Motor neuron (in vitro differentiated cells): ENCODE measurements at regions not wholly inside any gene's neighbourhood (a gene's known extent, or its start where the extent isn't known, plus 50 kb on each side); places are given as distances from the start of the nearest gene placed in this dataset.

Experiments used
- ATAC-seq, 8 experiments: fragments of 200-7000 bp; cut with Tn5 transposase; replicated peaks in 6 of 8; 2 replicates each; pipeline ENCODE4 v1.8.0; 2021; ENCODE audit warnings: mild to moderate bottlenecking in 8 of 8, moderate library complexity in 8 of 8
- H3K27ac ChIP-seq, 2 donors: fragments of 250-450 bp; sonication (Bioruptor Pico); 2 replicates each; pipeline ENCODE4 v1.9.0; 2021; ENCODE audit warnings: antibody characterized with exemption in 2 of 2, mild to moderate bottlenecking in 2 of 2, moderate library complexity in 1 of 2
- H3K4me1 ChIP-seq, 2 donors: fragments of 250-450 bp; sonication (Bioruptor Pico); replicated peaks in 1 of 2; 2 replicates each; pipeline ENCODE4 v1.6.1; 2021; ENCODE audit warnings: antibody characterized with exemption in 2 of 2, mild to moderate bottlenecking in 2 of 2, moderate library complexity in 1 of 2
- H3K4me3 ChIP-seq, 5 donors: fragments of 250-450 bp; sonication (Bioruptor Pico); 2 replicates each; pipeline ENCODE4 v1.9.0; 2021; ENCODE audit warnings: antibody characterized with exemption in 5 of 5, mild to moderate bottlenecking in 5 of 5, moderate library complexity in 4 of 5
- WGBS, 10 experiments: fragments of 450-650 bp; shearing (Covaris generic); methylation state at CpG; one replicate each; pipeline ENCODE4 v1.0.0; 2022; 5-methylcytosine and 5-hydroxymethylcytosine counted together
- in situ Hi-C, 9 experiments: fragments of 400-800 bp; cut with MboI; loops; one replicate each; pipeline ENCODE4 v1.15.0; 2021; ENCODE audit warnings: low sequenced_read_pairs in 9 of 9, low pct_unique_long_range_greater_than_20kb in 2 of 9; ENCODE audit not compliant: unreplicated experiment in 9 of 9

- Histone ChIP-seq H3K4me3 (no peak overlapping the region), H3K4me1 (no peaks in the 10 kb centered on the region), H3K27ac (no peak overlapping the region)
- WGBS, 10 experiments = 17 to 83% (median 76%) methylated on average over 1 to 2 of the region's 2 CpGs; no CpG with 5 or more reads in 1 of the 10 experiments
- no peak for ATAC-seq
- in situ Hi-C loops = no loop called here
Measured at GRCh38 chr14:54052696-54053385, 96.2 kb upstream of the BMP4 start.

GRCh38 chr14:54053386-54053745, 96.7 kb upstream of the BMP4 start:
- H3K27ac ChIP-seq = no peak overlapping the region
- no peak overlapping the region for H3K4me3 ChIP-seq
- WGBS, 10 experiments = 39 to 100% (median 68%) methylated on average over 1 to 2 of the region's 2 CpGs; no CpG with 5 or more reads in 5 of the 10 experiments
- in situ Hi-C loops = no loop called here
- H3K4me1 ChIP-seq = no peaks in the 10 kb centered on the region
- no peak for ATAC-seq

- WGBS, 10 experiments = 95 to 100% (median 100%) methylated on average over 1 to 2 of the region's 2 CpGs; no CpG with 5 or more reads in 4 of the 10 experiments
- ATAC-seq = peak in 2 of 8 experiments; percentile 41 to 99
- no peak overlapping the region for H3K4me3 ChIP-seq
- no peaks in the 10 kb centered on the region for H3K4me1 ChIP-seq
- in situ Hi-C loops = no loop called here
- no peak overlapping the region for H3K27ac ChIP-seq
Measured at GRCh38 chr14:54058505-54058904, 101.9 kb upstream of the BMP4 start.

- WGBS, 10 experiments = 65 to 100% (median 92%) methylated on average over 1 to 3 of the region's 3 CpGs
- ATAC-seq = peak in 1 of 8 experiments; percentile 26
- no peak overlapping the region for H3K27ac ChIP-seq
- no peak overlapping the region for H3K4me3 ChIP-seq
- in situ Hi-C loops = no loop called here
- H3K4me1 ChIP-seq = no peaks in the 10 kb centered on the region
Measured at GRCh38 chr14:54083549-54084239, 127.1 kb upstream of the BMP4 start.

- Histone ChIP-seq H3K27ac (no peak overlapping the region), H3K4me1 (no peaks in the 10 kb centered on the region), H3K4me3 (no peak overlapping the region)
- no peak for ATAC-seq
- in situ Hi-C loops = no loop called here
Measured at GRCh38 chr14:54085232-54085761, 128.7 kb upstream of the BMP4 start.

GRCh38 chr14:54085841-54086240, 129.2 kb upstream of the BMP4 start:
- ATAC-seq = no peak
- WGBS, 10 experiments = 18 to 100% (median 54%) methylated on average over 1 to 4 of the region's 4 CpGs; no CpG with 5 or more reads in 2 of the 10 experiments
- Histone ChIP-seq H3K27ac (no peak overlapping the region), H3K4me3 (no peak overlapping the region), H3K4me1 (no peaks in the 10 kb centered on the region)
- in situ Hi-C loops = no loop called here

- ATAC-seq = no peak
- Histone ChIP-seq H3K4me3 (no peak overlapping the region), H3K27ac (no peak overlapping the region), H3K4me1 (no peaks in the 10 kb centered on the region)
- in situ Hi-C loops = no loop called here
- 75 to 96% (median 87%) methylated on average over 1 to 7 of the region's 7 CpGs; no CpG with 5 or more reads in 4 of the 10 experiments for WGBS, 10 experiments
Measured at GRCh38 chr14:54086767-54087166, 130.1 kb upstream of the BMP4 start.

- in situ Hi-C loops = no loop called here
- Histone ChIP-seq H3K27ac (no peak overlapping the region), H3K4me3 (no peak overlapping the region), H3K4me1 (no peaks in the 10 kb centered on the region)
- ATAC-seq = no peak
- WGBS, 10 experiments = 10 to 79% (median 61%) methylated on average over 1 to 4 of the region's 4 CpGs; no CpG with 5 or more reads in 2 of the 10 experiments
Measured at GRCh38 chr14:54087376-54087775, 130.8 kb upstream of the BMP4 start.

- WGBS, 10 experiments = 75 to 100% (median 92%) methylated on average over 2 to 3 of the region's 3 CpGs; no CpG with 5 or more reads in 3 of the 10 experiments
- no peak for ATAC-seq
- no peak overlapping the region for H3K27ac ChIP-seq
- H3K4me1 ChIP-seq = no peaks in the 10 kb centered on the region
- in situ Hi-C loops = no loop called here
- H3K4me3 ChIP-seq = no peak overlapping the region
Measured at GRCh38 chr14:54088271-54088670, 131.6 kb upstream of the BMP4 start.

GRCh38 chr14:54090274-54090673, 133.6 kb upstream of the BMP4 start:
- WGBS, 10 experiments = 0 to 89% (median 79%) methylated on average over 1 of the region's 1 CpG; no CpG with 5 or more reads in 2 of the 10 experiments
- no peak for ATAC-seq
- in situ Hi-C loops = no loop called here
- no peaks in the 10 kb centered on the region for H3K4me1 ChIP-seq
- no peak overlapping the region for H3K27ac ChIP-seq
- no peak overlapping the region for H3K4me3 ChIP-seq

- in situ Hi-C loops = no loop called here
- Histone ChIP-seq H3K27ac (no peak overlapping the region), H3K4me3 (no peak overlapping the region), H3K4me1 (no peaks in the 10 kb centered on the region)
- ATAC-seq = no peak
Measured at GRCh38 chr14:54094765-54095164, 138.1 kb upstream of the BMP4 start.

GRCh38 chr14:54098536-54098935, 141.9 kb upstream of the BMP4 start:
- ATAC-seq = no peak
- Histone ChIP-seq H3K27ac (no peak overlapping the region), H3K4me1 (no peaks in the 10 kb centered on the region), H3K4me3 (no peak overlapping the region)
- WGBS, 10 experiments = 21 to 100% (median 82%) methylated on average over 1 to 2 of the region's 2 CpGs
- in situ Hi-C loops = no loop called here

- 32 to 91% (median 70%) methylated on average over 2 to 4 of the region's 4 CpGs; no CpG with 5 or more reads in 1 of the 10 experiments for WGBS, 10 experiments
- no peak overlapping the region for H3K27ac ChIP-seq
- no peaks in the 10 kb centered on the region for H3K4me1 ChIP-seq
- no peak for ATAC-seq
- H3K4me3 ChIP-seq = no peak overlapping the region
- in situ Hi-C loops = no loop called here
Measured at GRCh38 chr14:54102051-54102456, 145.4 kb upstream of the BMP4 start.

- Histone ChIP-seq H3K27ac (no peak overlapping the region), H3K4me1 (no peaks in the 10 kb centered on the region), H3K4me3 (no peak overlapping the region)
- in situ Hi-C loops = no loop called here
- ATAC-seq = no peak
Measured at GRCh38 chr14:54102530-54102929, 145.9 kb upstream of the BMP4 start.
